GM23338 (cell line): ENCODE measurements at regions not wholly inside any gene's neighbourhood (a gene's known extent, or its start where the extent isn't known, plus 50 kb on each side); places are given as distances from the start of the nearest gene placed in this dataset.

Experiments
- ATAC-seq: fragments of 200-7000 bp; cut with Tn5 transposase; 3 replicates; pipeline ENCODE4 v1.9.1; 2020
- DNase-seq: peaks from one replicate; pipeline ENCODE4 v3.0.0-alpha.2; 2015; ENCODE audit warnings: low spot score
- H2AFZ ChIP-seq: fragments of 200-600 bp; sonication (generic); 2 replicates; pipeline ENCODE4 v1.8.0; 2016; ENCODE audit warnings: antibody characterized with exemption, mild to moderate bottlenecking, moderate library complexity
- H3F3A ChIP-seq: fragments of 200-600 bp; sonication (generic); replicated peaks from 2 replicates; pipeline ENCODE4 v1.8.0; 2017; ENCODE audit warnings: antibody characterized with exemption, mixed run types, low read depth
- H3K27ac ChIP-seq: fragments of 200-600 bp; sonication (generic); 2 replicates; pipeline ENCODE4 v1.6.1; 2016; ENCODE audit warnings: low read depth
- H3K27me3 ChIP-seq: fragments of 200-600 bp; sonication (generic); 2 replicates; pipeline ENCODE4 v1.8.0; 2016; ENCODE audit warnings: mild to moderate bottlenecking, mixed run types, moderate library complexity; ENCODE audit not compliant: insufficient read depth
- H3K36me3 ChIP-seq: fragments of 200-600 bp; sonication (generic); 2 replicates; pipeline ENCODE4 v1.8.0; 2016; ENCODE audit warnings: mild to moderate bottlenecking; ENCODE audit not compliant: insufficient read depth
- H3K4me1 ChIP-seq: fragments of 200-600 bp; sonication (generic); 2 replicates; pipeline ENCODE4 v1.8.0; 2016; ENCODE audit warnings: mild to moderate bottlenecking, moderate library complexity; ENCODE audit not compliant: insufficient read depth
- H3K4me2 ChIP-seq: fragments of 200-600 bp; sonication (generic); 2 replicates; pipeline ENCODE4 v1.7.1; 2017; ENCODE audit warnings: mixed run types
- H3K4me3 ChIP-seq: fragments of 200-600 bp; sonication (generic); 2 replicates; pipeline ENCODE4 v1.6.1; 2016; ENCODE audit warnings: mixed run types
- H3K79me2 ChIP-seq: fragments of 200-600 bp; sonication (generic); replicated peaks from 2 replicates; pipeline ENCODE4 v1.8.0; 2017; ENCODE audit warnings: mild to moderate bottlenecking; ENCODE audit not compliant: insufficient read depth
- H3K9me2 ChIP-seq: fragments of 200-600 bp; sonication (generic); 2 replicates; pipeline ENCODE4 v1.8.0; 2017; ENCODE audit not compliant: insufficient read depth
- H4K20me1 ChIP-seq: fragments of 200-600 bp; sonication (generic); replicated peaks from 2 replicates; pipeline ENCODE4 v1.8.0; 2017; ENCODE audit warnings: mild to moderate bottlenecking; ENCODE audit not compliant: insufficient read depth
- H3K27ac Mint-ChIP-seq: 2 replicates; pipeline ENCODE4 v1.8.0; 2020; ENCODE audit warnings: inconsistent platforms, mild to moderate bottlenecking, moderate library complexity, mixed read lengths
- H3K27me3 Mint-ChIP-seq: 3 replicates; pipeline ENCODE4 v1.8.0; 2022; ENCODE audit warnings: low read depth, mild to moderate bottlenecking, moderate library complexity, mixed read lengths, inconsistent platforms; ENCODE audit not compliant: insufficient read depth, poor library complexity
- H3K36me3 Mint-ChIP-seq: 3 replicates; pipeline ENCODE4 v1.8.0; 2021; ENCODE audit warnings: low read depth, mild to moderate bottlenecking, inconsistent platforms, moderate library complexity, mixed read lengths
- H3K4me1 Mint-ChIP-seq: 3 replicates; pipeline ENCODE4 v1.8.0; 2020; ENCODE audit warnings: mild to moderate bottlenecking, inconsistent platforms, mixed read lengths
- H3K4me3 Mint-ChIP-seq: 3 replicates; pipeline ENCODE4 v1.8.0; 2021; ENCODE audit warnings: moderate library complexity, mild to moderate bottlenecking, inconsistent platforms, mixed read lengths
- H3K9me3 Mint-ChIP-seq: 3 replicates; pipeline ENCODE4 v1.8.0; 2020; ENCODE audit warnings: moderate library complexity, mild to moderate bottlenecking, inconsistent platforms, mixed read lengths
- CREB1 ChIP-seq: fragments of 250-450 bp; sonication (Bioruptor Pico); IDR thresholded peaks from 2 replicates; pipeline ENCODE4 v1.5.0; 2020; ENCODE audit warnings: low read depth, mild to moderate bottlenecking, moderate library complexity
- ETS1 ChIP-seq: IDR thresholded peaks from 2 replicates; pipeline ENCODE4 v1.6.1; 2016; ENCODE audit warnings: antibody characterized with exemption
- EZH2 ChIP-seq: fragments of 200-600 bp; sonication (generic); IDR thresholded peaks from one replicate; pipeline ENCODE4 v1.8.0; 2017; ENCODE audit warnings: antibody characterized with exemption, mild to moderate bottlenecking, low read depth; ENCODE audit not compliant: unreplicated experiment
- JUNB ChIP-seq: IDR thresholded peaks from one replicate; pipeline ENCODE4 v1.6.1; 2016; ENCODE audit warnings: antibody characterized with exemption; ENCODE audit not compliant: unreplicated experiment
- POLR2AphosphoS5 ChIP-seq: IDR thresholded peaks from 2 replicates; pipeline ENCODE4 v1.6.1; 2016; ENCODE audit warnings: antibody characterized with exemption, low read depth
- REST ChIP-seq: IDR thresholded peaks from one replicate; pipeline ENCODE4 v1.6.1; 2018; ENCODE audit warnings: antibody characterized with exemption; ENCODE audit not compliant: unreplicated experiment
- STAT1 ChIP-seq: IDR thresholded peaks from one replicate; pipeline ENCODE4 v1.6.1; 2016; ENCODE audit warnings: antibody characterized with exemption; ENCODE audit not compliant: unreplicated experiment
- ZNF114 ChIP-seq: fragments of 250-450 bp; sonication (Bioruptor Pico); IDR thresholded peaks from 2 replicates; pipeline ENCODE4 v1.5.0; 2020; ENCODE audit warnings: mild to moderate bottlenecking, moderate library complexity
- ZNF331 ChIP-seq: fragments of 250-450 bp; sonication (Bioruptor Pico); IDR thresholded peaks from 2 replicates; pipeline ENCODE4 v1.5.0; 2020; ENCODE audit warnings: low read depth, mild to moderate bottlenecking, moderate library complexity
- ZNF462 ChIP-seq: fragments of 250-450 bp; sonication (Bioruptor Pico); IDR thresholded peaks from 2 replicates; pipeline ENCODE4 v1.5.0; 2020; ENCODE audit warnings: mild to moderate bottlenecking, moderate library complexity

GRCh38 chr21:20151741-20152140 lies 846.5 kb upstream of the NCAM2 start:
- H3F3A ChIP-seq = no peaks in the 10 kb centered on the region
- Mint-ChIP-seq H3K36me3 (peaks cover 32% of the 10 kb centered on the region), H3K4me3 (no peak overlapping the region), H3K9me3 (peaks cover 52% of the 10 kb centered on the region), H3K4me1 (no peaks in the 10 kb centered on the region), H3K27ac (no peak overlapping the region; the same call in 1 of the 2 replicates), H3K27me3 (peaks cover 2% of the 10 kb centered on the region)
- H2AFZ ChIP-seq = no peak overlapping the region
- no peaks in the 10 kb centered on the region for H3K27me3 ChIP-seq
- no peaks in the 10 kb centered on the region for H3K36me3 ChIP-seq
- H3K9me2 ChIP-seq = peaks cover 3% of the 10 kb centered on the region; the same call in 1 of the 2 replicates
- H3K79me2 ChIP-seq = no peaks in the 10 kb centered on the region
- no peak overlapping the region for H3K27ac ChIP-seq
- no peak overlapping the region for H3K4me2 ChIP-seq
- ATAC-seq (no peak), DNase-seq (no peak)
- no peak for TF ChIP-seq ZNF331 (CRISPR knock-in tag)
- TF ChIP-seq CREB1 = no peak
- no peaks in the 10 kb centered on the region for H3K4me1 ChIP-seq
- H4K20me1 ChIP-seq = no peaks in the 10 kb centered on the region
- no peak overlapping the region for H3K4me3 ChIP-seq

- Histone ChIP-seq H3K4me1 (no peaks in the 10 kb centered on the region), H3F3A (no peaks in the 10 kb centered on the region), H2AFZ (no peak overlapping the region), H3K27ac (no peak overlapping the region), H3K79me2 (no peaks in the 10 kb centered on the region), H3K36me3 (no peaks in the 10 kb centered on the region), H4K20me1 (no peaks in the 10 kb centered on the region), H3K4me3 (no peak overlapping the region), H3K4me2 (no peak overlapping the region), H3K9me2 (peaks cover 4% of the 10 kb centered on the region; the same call in 1 of the 2 replicates), H3K27me3 (no peaks in the 10 kb centered on the region)
- Mint-ChIP-seq H3K4me1 (no peaks in the 10 kb centered on the region), H3K27me3 (no peaks in the 10 kb centered on the region), H3K9me3 (peaks cover 13% of the 10 kb centered on the region; the same call in 1 of the 3 replicates), H3K36me3 (no peaks in the 10 kb centered on the region; the same call in 2 of the 3 replicates), H3K4me3 (no peak overlapping the region), H3K27ac (no peak overlapping the region)
- DNase-seq (no peak), ATAC-seq (no peak)
- TF ChIP-seq STAT1 = no peak
- no peak for TF ChIP-seq EZH2
- TF ChIP-seq ETS1 = no peak
- no peak for TF ChIP-seq ZNF114
- no peak for TF ChIP-seq JUNB
- TF ChIP-seq REST = no peak
- TF ChIP-seq POLR2AphosphoS5 = no peak
- no peak for TF ChIP-seq ZNF462 (CRISPR knock-in tag)
Observed at GRCh38 chr21:20163167-20163566, 835.0 kb upstream of the NCAM2 start.
